HG02885 (cell line): ENCODE measurements at regions not wholly inside any gene's neighbourhood (a gene's known extent, or its start where the extent isn't known, plus 50 kb on each side); places are given as distances from the start of the nearest gene placed in this dataset.
"Not testable (repeated sequence)": the region's sequence is repeated elsewhere in the genome, so short reads cannot be mapped to it uniquely, and the experiment has no call there.

ENCODE experiments used
- ATAC-seq: cut with Tn5 transposase; IDR thresholded peaks from one replicate; pipeline ENCODE4 v1.9.1; 2021; ENCODE audit warnings: mild to moderate bottlenecking; ENCODE audit not compliant: unreplicated experiment, poor library complexity

DNA sequence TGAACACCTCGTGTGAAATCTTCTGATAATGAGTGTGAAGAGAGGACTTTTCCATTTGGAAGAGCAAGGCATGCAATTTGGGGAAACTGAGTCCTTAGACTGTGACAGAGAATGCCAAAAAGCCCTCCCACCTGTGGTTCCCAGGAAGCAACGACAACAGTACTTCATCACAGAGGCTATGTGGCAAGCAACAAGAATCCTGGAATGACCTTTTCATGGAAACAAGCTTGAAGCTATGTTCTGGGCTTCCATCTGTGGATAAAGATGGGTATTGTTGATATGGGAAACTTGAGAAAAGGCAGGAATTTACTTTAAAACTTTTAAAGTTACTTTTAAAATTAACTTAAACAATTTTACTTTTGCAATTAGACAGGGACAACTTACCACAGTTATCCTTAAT, 131.2 kb upstream of the ANKH start:
- ATAC-seq: no peak

DNA sequence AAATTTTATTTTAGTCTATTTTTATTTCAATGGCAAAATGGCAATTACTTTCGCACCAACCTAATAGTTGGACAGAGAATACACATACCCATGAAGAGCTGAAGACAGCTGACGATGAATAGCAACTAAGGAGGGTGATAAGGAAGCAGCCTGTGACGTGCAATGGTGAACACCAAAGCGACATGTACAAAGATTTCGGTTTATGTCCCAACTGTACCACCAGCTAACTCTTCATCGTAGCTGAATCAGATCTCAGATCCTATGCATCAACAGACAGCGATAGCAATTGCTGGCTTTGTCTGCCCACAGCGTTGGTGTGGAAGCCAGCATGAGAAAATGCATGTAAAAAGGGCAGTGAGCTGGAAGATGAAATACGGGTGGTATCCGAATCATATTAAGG, 130.6 kb upstream of the ANKH start:
- no peak for ATAC-seq

DNA sequence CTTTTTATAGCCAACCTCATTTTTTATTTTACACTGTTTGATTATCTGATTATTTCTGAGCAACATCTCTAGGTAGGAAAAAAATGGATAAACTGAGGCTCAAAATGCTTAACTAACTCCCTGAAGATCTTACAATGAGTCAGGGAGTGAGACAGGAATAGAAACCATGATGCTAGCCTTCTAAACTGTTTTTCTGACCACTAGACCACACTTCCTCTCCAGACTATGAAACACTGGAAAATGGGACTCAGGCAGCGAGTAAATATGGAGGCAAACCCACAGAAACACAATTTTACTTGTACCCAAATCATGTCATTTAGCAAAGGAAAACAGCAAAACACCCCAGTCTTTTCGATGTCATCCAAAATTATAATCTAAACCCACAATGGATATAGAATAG, 129.9 kb upstream of the ANKH start:
- ATAC-seq: no peak

DNA sequence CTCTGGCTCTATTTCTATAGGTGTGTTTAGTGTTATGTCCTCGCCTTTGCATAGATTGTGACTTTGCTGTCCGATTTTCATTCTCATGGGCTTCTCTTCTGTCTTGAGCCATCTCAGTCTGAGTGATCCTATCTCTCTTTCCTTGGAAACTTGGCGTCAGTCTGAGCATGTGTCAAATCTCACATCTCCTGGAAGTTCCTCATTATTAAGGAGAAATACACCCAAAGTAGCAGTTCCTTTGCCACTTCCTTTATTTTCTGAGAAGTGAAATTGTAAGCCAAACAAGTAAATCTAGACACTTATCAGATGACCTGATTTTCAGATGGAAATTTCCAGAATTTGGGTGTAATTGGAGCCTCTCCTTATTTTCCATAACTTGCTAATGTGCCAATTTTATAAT, 126.9 kb upstream of the ANKH start:
- ATAC-seq: no peak

DNA sequence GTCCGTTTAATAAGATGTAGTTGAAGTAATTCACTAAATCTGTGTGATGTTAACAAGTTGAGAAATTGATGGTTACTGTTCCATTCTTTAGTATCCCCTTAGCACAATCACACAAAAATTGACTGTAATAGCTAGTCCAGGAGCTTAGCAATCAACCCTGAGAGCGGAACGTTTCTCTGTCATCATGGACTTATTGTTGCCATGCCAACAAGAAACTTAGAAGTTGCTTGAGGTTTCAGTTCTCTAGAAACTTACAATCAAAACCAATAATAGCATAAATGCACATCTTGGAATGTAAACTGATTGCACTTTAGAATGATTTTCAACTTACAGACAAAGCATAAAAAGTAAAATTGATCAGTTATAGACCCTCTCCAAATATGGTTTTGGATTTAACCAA, 125.4 kb upstream of the ANKH start:
- peak; percentile 85 for ATAC-seq

DNA sequence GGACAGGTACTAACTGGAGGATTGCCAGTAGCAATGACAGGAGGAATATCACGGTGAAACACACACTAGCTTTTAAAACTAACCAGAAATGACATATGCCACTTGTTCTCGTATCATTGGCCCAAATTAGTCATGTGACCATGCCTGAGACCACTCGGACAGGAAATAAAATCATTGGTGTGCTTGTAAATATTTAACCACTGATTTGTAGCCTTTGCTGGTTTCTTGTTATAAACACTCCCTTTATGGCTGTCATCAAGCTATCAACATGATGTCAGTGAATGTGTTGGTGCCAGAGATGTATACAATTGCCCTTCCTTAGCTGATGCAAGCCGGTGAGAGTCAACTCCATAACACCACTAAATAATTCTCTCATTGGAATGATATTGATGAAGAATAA, 123.7 kb upstream of the ANKH start:
- ATAC-seq: no peak

DNA sequence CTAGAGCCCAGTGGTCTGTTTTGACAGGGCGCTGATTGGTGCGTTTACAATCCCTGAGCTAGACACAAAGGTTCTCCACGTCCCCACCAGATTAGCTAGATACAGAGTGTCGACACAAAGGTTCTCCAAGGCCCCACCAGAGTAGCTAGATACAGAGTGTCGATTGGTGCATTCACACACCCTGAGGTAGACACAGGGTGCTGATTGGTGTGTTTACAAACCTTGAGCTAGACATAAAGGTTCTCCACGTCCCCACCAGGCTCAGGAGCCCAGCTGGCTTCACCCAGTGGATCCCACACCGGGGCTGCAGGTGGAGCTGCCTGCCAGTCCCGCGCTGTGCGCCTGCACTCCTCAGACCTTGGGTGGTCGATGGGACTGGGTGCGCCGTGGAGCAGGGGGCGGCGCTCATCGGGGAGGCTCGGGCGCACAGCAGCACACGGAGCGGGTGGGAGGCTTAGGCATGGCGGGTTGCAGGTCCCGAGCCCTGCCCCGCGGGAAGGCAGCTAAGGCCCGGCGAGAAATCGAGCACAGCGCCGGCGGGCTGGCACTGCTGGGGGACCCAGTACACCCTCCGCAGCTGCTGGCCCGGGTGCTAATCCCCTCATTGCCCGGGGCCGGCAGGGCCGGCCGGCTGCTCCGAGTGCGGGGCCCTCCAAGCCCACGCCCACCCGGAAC, 122.0 kb upstream of the ANKH start:
- not testable (repeated sequence) for ATAC-seq

DNA sequence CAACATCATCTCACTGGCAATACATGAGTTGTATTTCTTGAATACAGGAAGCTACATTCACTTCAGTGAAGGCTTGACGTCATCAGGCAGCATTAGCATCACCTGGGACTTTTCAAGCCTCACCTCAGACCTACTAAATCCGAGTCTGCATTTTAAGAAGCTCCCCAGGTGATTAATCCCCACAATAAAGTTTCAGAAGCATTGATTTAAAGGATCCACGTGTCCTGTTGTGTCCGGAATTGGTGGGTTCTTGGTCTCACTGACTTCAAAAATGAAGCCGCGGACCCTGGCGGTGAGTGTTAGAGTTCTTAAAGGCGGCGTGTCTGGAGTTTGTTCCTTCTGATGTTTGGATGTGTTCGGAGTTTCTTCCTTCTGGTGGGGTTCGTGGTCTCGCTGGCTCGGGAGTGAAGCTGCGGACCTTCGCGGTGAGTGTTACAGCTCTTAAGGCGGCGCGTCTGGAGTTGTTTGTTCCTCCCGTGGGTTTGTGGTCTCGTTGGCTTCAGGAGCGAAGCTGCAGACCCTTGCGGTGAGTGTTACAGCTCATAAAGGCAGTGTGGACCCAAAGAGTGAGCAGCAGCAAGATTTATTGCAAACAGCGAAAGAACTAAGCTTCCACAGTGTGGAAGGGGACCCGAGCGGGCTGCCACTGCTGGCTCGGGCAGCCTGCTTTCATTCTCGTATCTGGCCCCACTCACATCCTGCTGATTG, 121.3 kb upstream of the ANKH start:
- peak; percentile 88 for ATAC-seq

DNA sequence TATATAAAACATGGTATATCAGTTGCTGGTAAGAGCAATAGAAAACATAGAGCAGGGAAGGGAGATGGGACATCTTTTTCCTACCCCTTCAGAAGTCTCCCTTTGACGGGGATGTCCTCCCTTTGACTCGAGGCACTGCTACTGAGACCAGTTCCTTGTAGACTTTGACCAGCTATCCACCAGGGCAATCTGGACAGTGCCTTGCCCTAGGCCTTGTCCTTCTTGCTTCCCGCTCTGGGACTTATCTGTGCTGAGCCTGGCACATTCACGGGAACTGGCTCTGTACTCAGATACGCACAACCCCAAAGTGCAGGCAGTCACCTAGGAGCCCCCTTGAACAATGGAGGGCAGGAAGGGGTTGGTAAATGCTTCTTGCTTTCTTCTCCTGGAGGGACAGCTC, 116.6 kb upstream of the ANKH start:
- ATAC-seq: no peak

DNA sequence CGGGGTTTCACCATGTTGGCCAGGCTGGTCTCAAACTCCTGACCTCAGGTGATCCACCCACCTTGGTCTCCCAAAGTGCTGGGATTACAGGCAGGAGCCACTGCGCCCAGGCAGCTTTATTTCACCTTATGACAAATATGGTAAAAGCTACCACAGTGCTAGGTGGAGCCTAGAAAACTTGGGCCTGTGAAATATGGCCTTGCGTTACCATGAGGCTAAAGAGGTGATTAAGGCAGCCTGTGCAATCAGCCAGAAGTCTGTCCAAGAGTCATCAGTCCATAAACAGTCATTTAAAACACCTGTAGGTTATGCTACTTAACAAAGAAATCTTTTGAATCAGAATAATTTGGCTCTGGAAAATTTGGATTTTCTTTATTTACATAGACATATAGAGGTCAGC, 114.8 kb upstream of the ANKH start:
- no peak for ATAC-seq

DNA sequence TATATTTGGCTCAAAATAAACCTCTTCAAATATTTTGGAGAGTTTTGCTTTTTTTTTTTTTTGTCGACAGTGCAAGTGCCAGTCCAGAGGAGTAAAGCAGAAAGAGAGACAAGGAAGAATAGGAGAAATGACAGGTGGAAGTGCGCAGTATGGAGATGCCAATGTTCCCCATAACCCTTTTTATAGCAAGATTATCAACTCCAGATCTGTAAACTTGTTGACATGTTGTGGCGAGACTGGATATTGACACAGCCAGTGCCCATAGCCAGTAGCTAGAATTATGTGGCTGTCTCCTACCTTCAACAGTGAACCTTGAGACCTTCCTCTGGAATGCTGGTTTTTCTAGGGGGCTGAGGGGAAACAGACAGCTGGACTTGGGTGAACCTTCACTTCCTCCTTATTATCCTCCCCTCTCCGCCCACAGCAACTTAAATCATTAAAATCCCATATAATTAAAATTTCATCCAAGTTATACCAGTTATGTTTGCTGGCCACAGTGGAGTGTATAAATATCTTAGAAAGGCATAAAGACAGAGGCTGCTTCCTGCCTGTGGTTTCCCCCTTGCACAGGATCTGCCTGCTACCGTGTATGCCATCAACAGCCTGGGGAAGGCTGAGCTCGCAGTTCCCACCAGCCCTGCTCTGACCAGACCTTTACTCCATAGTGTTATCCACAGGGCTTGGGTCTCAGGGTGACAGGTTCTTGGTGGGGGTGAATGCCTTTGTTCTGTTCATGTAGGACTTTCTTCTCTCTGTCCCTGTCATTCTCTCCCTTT, 112.3 kb upstream of the ANKH start:
- ATAC-seq: no peak

DNA sequence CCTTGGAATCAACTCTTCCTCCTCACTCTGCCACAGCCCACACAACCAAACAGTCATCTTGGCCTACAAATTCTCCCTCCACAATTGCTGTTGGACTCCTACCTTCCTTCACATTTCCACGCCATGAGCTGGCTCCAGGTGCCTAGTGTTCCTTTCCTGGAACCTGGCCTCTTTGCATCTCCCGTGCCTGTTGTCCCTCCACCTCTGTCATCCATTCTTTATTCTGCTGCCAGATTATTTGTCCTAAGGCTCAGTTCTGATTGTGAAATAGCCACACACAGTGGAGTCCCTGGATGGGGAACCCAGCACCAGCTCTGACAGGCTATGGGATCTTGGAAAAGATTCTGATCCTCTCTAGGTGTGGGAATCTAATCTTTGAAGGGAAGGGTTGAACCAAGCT, 109.1 kb upstream of the ANKH start:
- no peak for ATAC-seq

DNA sequence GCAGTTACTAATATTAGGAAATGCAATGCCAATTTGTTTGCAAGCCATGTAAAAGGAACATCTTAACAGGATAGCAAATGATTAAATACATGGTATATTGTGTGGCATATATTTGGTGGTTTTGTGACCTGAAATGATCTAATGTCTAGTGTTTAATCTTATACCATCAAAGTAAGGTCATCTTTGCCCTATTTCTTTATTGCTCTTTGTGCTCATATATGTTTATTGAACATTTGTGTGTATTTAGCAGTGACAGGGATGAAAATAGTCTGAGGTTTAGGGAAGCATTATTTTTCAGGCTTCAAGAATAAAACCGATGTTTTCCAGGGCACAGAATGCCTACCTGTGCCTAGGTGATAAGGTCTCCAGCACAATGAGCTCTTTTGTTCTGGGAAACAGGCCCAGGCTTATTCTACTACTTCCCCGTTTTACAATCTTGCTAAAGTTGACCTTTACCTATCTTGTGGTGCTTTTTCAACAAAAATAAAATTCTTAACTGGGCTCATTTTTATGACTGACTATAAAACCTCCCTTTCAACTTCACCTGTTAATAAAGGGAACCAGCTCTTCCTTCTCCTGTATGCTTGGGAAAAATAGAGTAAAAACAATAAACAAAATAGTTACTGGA, 105.6 kb upstream of the ANKH start:
- ATAC-seq: no peak

DNA sequence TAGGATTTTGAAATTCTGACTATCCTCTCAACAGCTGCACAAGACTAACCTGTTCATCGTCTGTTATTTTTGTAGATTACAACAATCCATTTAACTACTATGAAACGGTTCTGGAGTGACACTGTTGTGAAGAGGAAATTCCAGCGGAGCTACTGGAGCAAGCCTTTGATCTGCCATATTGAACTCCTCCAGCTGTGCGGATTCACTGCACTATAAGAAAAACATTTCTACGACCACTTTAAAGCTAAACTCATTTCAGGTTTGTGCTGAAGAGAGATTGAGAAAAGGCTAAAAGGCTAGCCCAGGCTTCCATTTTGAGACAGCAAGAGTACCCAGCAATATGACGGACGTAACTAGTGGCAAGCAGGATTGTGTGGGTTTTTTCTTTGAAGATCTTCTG, 104.9 kb upstream of the ANKH start:
- no peak for ATAC-seq

DNA sequence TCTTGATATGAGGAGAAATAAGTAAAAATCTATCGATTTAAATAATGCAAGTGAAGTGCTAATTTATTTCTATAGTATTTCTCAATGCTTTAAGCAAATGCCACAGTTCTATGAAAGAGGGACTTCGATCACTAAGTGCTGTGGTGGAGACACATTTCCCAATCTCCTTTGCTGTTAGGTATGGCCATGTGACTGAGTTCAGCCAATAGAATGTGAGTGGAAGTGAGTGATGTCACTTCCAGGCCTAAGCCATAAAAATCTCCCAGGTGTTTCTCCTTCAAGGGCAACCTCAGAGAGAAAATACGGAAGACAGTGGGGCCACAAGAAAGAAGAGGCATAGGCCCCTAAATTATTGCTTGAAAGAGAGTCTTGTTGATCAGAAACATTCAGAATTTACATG, 100.3 kb upstream of the ANKH start:
- ATAC-seq: no peak

DNA sequence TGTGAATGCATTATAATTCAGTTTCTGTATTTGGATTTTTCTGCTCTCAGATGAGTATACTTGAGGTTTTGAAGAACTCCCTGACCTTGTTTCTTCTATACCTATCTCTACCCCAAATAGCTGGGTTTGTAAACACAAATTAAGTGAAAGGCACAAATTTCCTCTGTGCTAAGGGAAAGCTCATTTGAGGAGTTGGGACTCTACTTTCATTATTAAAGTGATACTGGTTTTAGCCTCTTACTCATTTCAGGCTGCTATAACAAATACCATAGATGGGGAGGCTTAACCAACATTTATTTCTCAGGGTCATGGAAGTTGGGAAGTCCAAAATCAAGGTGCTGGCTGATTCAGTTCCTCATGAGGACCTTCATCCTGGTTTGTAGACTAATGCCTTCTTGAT, 97.2 kb upstream of the ANKH start:
- no peak for ATAC-seq

DNA sequence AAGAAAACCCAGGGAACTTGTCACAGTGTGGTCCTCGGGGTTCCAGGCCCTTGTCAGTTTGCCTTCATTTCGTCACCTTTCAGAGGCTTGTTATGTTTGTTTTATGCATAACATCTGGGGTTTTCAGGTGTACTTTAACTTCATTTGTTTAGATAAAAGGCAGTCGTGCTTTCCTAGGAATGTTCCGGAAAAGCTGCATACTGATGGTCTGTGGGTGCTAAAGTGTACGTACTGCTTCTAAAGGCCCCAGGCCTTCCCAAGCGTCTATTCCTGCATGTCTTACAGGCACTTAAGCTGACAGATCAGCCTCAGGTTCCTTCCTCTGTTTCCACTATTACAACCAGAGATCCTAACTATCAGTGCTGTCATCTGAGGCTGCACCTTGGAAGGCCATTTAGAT, 95.6 kb upstream of the ANKH start:
- no peak for ATAC-seq

DNA sequence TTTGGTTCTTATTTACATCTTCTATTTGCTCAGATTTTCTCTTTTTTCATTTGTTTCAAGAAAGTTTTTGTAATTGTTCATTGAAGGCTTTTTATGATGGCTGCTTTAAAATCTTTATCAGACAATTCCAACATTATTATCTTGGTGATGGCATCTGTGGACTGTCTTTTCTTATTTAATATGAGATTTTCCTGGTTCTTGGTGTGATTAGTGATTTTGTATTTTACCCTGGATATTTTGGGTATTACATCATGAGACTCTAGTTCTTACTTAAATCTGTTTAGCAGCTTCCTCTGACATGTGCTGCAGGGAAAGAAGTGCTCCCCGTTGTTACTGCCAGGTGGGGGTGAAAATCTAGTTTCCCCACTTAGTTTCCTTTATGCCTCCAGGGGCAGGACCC, 94.2 kb upstream of the ANKH start:
- ATAC-seq: no peak

DNA sequence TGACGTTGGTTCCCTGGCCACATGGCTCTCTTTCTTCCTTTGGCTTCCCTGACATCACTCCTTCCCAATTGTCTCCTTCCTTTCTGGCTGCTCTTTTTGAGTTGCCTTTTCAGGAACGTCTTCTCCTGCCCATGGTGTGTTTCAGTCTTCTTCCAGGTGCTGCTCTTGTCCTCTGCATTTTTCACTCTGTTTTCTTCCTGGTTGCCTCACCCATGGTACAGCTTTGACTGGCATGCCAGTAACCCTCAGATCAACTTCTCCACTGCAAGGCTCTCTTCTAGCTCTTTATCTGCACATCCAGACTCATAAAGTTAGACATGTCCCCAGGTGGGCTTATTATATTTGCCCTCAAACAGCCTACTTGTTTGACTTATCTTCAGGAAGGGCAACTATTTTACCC, 91.0 kb upstream of the ANKH start:
- ATAC-seq: no peak

DNA sequence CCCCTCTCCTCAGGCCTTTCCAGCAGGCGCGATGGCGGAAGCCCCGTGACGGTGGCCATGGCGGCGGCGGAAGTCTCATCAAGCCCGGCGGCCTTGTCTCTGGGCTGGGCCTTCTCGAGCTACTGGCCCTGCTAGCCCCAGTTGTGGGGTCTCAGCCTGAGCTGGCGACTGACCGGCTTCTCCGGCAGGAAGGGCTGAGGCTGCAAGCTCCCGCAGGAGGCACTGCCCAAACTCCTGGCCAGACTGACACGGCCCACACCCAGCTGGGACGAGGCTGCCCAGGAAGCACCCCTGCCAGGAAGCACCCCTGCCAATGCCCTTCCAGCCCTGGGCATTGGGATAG, 88.5 kb upstream of the ANKH start:
- no peak for ATAC-seq

DNA sequence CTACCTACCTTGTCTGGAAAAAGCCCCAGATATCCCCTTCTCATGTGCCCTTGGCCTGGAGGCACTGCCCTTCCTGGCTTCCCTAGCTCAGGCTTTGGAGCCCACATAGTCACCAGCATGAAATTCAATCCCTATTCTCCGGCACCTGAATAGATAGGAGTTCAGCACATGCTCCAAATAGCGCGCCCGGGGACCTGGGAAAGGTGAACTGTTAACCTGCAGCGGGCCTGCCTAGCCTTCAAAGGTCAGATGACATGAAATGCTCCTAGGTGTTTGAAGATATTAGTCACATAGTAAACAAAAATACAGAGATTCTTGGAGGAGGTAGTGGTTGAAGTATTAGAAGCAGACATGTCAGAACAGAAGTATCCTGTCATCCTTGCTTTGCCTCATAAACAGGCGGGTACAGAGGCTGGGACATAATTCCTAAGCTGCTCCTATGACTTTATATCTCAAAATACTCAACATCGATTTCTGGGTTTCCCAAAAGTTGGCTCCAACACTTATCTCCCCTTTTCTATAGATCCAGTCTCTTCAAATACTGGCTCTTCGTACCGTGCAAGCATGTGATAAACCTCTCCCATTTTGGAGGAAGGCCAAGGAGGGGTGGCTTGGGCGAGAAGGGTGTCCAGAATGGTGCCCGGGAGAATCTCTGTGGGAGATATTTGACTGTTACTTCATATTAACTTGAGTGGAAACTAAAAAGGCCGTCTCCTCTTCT, 88.0 kb upstream of the ANKH start:
- ATAC-seq: no peak
